GM13976 (cell line): ENCODE measurements at regions not wholly inside any gene's neighbourhood (a gene's known extent, or its start where the extent isn't known, plus 50 kb on each side); places are given as distances from the start of the nearest gene placed in this dataset.

Experiments
- DNase-seq: peaks from one replicate; pipeline ENCODE4 v3.0.0; 2012; ENCODE audit warnings: low spot score
- in situ Hi-C: fragments of 300-500 bp; cut with MboI; formaldehyde crosslinking; loops from one replicate; pipeline ENCODE4 v1.12.0; 2022; ENCODE audit warnings: low sequenced_read_pairs, mixed read lengths, inconsistent platforms; ENCODE audit not compliant: unreplicated experiment
- TF ChIP-seq, protein P1 (sequence below): IDR thresholded peaks from 2 replicates; pipeline ENCODE4 v1.5.1; 2012; ENCODE audit warnings: borderline replicate concordance, mild to moderate bottlenecking; ENCODE audit not compliant: insufficient read depth; ENCODE audit errors: extremely low read depth, missing control alignments, control extremely low read depth

DNA sequence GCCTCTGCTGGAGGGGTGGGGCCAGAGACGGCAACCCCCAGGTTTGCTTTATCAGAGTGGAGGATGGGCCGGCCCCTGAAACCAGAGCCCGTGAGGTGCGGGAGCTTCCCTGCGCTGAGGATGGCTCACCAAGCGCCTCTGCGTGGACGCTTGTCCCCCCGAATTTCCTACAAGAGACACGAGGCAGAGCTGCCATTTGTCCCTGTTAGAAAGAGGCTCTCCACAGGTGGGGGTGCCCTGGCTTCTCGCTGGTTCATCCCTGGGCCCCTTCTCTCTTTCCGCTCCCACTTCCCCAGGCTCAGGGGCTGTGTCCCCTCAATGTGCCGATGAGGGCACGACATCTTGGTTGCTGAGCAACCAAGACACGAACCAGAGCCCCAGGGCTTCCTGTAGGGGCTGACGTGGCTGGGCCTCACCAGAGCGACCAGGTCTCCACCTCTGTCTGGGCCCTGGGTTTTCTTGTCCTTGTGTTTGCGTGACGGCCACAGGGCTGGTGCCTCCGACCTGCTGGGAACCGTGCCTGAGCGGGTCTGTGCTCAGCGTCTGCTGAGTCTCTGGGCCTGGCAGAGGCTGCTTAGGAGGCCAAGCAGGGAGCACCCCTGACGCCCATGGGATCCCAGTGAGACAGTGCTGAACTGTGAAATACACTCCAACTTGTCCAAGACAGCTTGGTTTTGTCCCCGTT is 119.6 kb upstream of the COL5A1 start:
- TF ChIP-seq, protein P1, sequence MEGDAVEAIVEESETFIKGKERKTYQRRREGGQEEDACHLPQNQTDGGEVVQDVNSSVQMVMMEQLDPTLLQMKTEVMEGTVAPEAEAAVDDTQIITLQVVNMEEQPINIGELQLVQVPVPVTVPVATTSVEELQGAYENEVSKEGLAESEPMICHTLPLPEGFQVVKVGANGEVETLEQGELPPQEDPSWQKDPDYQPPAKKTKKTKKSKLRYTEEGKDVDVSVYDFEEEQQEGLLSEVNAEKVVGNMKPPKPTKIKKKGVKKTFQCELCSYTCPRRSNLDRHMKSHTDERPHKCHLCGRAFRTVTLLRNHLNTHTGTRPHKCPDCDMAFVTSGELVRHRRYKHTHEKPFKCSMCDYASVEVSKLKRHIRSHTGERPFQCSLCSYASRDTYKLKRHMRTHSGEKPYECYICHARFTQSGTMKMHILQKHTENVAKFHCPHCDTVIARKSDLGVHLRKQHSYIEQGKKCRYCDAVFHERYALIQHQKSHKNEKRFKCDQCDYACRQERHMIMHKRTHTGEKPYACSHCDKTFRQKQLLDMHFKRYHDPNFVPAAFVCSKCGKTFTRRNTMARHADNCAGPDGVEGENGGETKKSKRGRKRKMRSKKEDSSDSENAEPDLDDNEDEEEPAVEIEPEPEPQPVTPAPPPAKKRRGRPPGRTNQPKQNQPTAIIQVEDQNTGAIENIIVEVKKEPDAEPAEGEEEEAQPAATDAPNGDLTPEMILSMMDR, result no peak
- in situ Hi-C loops, result no loop called here
- DNase-seq, result no peak

DNA sequence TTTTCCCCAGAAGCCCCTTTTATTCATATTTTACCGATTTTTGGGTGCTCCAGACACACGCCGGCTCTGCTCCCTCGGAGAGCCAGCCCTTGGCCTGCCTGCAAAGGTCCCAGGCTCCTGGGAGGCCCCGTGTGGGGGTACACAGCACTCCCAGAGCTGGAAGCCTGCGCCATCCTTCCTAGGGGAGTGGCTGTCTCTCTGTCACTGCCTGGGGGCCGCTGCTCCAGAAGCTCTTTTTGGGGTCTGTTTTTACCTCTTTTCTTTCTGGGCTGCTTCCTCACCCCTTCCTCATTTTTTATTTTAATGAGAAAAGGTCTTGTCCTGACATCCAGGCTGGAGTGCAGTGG is 119.1 kb upstream of the COL5A1 start:
- in situ Hi-C loops, result no loop called here
- TF ChIP-seq, protein P1, result no peak
- no peak for DNase-seq

DNA sequence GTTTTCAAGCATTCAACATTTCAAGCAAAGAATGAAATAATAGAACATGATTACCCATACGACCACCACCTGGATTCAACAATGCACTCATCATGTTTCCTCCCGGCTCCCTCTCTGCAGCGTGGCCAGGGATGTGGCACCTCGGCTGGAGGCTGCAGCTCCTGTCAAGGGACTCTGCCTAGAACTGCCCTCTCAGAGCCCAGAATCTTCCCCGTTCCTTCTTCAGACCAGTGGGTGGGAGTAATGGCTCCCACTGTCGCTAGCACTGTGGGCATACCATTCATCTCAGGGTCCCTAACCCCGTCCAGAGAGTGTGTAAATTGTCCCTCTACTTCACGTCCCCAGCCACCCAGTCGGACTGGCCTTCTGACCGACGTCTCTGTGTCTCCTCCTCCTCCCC is 118.6 kb upstream of the COL5A1 start:
- in situ Hi-C loops, result no loop called here
- no peak for DNase-seq
- TF ChIP-seq, protein P1, result no peak

DNA sequence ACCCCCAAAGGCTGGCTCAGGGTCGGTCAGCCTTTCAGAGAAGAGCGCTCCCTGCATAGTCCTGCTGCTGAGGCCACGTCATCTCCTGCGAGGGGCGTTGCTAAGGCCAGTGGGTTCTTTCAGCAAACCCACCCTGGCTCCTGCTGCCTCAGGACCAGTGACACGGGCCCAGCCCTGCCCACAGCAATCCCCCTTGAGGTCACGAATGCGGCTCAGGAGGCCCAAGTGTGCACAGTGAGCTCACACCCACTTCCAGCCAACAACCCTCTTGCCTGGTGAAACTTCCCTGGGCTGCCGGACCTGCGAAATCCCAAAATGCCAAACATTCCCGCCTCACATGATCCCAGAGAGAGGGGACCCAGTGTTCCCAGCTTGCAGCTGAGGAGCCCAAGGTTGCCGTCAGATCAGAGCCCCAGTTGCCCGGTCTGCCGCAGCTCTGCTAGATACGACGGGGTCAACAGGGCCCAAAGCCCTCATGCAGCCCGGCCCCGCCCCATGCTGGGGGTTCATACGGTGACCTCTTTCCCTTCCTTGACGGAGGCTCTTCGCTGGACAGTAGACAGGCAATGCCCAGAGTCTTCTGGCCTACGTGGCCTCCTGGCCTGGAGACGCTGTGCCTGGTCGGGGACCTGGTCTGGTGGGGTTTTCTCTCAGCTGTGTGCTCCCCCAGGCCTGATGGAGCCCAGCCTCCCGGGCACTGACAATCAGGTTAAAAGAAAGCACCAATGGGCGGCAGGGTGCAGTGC is 116.4 kb upstream of the COL5A1 start:
- TF ChIP-seq, protein P1, result no peak
- DNase-seq, result no peak
- in situ Hi-C loops, result no loop called here

DNA sequence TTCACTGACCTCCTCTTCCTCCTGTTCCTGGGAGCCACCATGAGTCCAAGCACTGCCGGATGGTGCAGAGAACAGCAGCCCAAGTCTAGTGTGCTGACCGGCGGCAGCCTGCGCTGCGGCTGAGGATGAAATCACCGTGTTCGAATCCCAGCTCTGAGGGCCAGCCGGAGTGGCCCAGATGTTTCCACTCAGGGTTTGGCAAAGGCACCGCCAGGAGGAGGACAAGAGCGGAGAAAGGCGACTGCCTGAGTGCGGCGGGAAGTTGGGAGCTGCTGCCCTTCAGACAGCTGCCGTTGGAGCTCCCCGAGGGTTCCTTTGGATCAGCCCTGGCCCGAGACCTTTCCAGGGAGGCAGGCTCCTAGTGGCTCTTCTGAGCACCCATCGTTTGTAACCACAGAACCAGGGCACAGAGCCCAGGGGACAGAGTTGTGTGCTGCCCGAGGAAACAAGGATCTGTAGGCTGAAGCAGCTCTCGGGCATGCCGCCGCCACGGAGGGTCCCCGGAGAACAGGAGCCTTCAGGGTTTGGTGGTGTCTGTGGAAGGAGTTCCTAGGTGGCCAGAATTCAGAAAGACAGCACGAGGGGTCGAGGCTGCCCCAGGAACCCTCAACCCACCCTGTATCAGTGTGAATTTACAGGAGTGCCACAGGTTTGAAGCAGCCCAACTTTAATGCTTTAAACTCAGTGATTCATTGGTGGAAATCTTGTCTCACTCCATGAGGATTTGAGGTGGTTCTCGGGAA is 115.6 kb upstream of the COL5A1 start:
- TF ChIP-seq, protein P1, result no peak
- in situ Hi-C loops, result no loop called here

DNA sequence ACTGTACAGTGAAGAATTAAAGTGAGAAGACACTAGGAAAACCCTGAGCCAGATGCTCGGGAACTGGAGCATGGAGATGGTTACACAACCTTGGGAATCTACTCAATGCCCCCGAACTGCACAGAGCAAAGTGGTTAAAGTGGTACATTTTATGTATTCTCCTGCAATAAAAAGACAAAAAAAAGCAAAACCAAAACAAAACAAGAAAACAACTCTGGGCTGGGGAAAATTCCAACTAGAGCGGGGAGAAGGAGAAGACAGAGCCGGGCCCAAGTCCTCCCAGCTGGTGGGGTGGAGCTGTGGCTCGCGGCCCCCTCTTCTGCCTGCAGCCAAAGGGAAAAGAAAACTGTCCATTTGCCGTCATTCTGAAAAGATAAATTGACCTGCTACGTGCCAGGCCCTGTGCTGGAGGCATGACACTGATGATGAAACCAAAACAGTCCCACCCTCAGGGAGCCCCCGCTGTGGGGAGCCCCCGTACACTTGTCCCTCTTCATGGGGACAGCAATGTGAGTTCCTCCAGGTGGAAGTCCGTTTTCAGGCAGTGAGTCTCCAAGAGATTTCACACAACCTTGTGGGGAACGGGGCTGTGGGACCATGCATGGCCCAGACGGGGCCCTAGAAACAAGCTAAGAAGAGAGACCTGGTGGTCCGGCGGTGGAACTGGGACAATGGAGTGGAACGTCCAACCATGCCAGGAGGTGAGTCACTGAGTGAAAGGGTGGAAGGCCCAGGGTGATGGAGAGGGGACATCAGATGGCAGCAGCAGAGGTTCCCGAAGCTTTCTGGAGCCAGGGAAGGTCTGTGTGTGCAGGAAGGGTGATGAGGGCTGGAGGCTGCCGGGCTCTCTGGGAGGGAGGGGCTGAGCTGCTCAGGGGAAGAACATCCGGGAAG is 114.8 kb upstream of the COL5A1 start:
- TF ChIP-seq, protein P1, result no peak
- DNase-seq, result no peak
- in situ Hi-C loops, result no loop called here

More for the DNA sequence above, 115.6 kb upstream of the COL5A1 start:
- no peak for DNase-seq
